H1 (cell line): ENCODE measurements at regions not wholly inside any gene's neighbourhood (a gene's known extent, or its start where the extent isn't known, plus 50 kb on each side); places are given as distances from the start of the nearest gene placed in this dataset.

Source experiments
- ATF3 ChIP-seq: IDR thresholded peaks from 2 replicates; pipeline ENCODE4 v1.6.1; 2011; ENCODE audit warnings: low read depth, mild to moderate bottlenecking, low read length; ENCODE audit not compliant: insufficient read depth
- BCL11A ChIP-seq, 2 experiments: IDR thresholded peaks; one replicate each; pipeline ENCODE4 v1.6.1; 2011; ENCODE audit warnings: low read depth in 2 of 2, low read length in 2 of 2, mild to moderate bottlenecking in 2 of 2
- CREB1 ChIP-seq: IDR thresholded peaks from 2 replicates; pipeline ENCODE4 v1.6.1; 2012; ENCODE audit warnings: inconsistent platforms
- CTCF ChIP-seq, 3 experiments: IDR thresholded peaks; 1 replicate in 2 of 3; 2 replicates in 1 of 3; pipeline versions ENCODE4 v1.5.1 to v1.6.1; 2011; ENCODE audit warnings: low read length in 3 of 3, mild to moderate bottlenecking in 3 of 3, inconsistent platforms in 2 of 3, low read depth in 1 of 3, moderate library complexity in 1 of 3; ENCODE audit not compliant: insufficient read depth in 1 of 3; ENCODE audit errors: control extremely low read depth in 1 of 3
- EP300 ChIP-seq, 2 experiments: IDR thresholded peaks; 1 replicate in 1 of 2; 2 replicates in 1 of 2; pipeline ENCODE4 v1.6.1; 2011 to 2012; ENCODE audit warnings: low read depth in 2 of 2, low read length in 2 of 2, mild to moderate bottlenecking in 2 of 2, borderline replicate concordance in 1 of 2, inconsistent platforms in 1 of 2, moderate library complexity in 1 of 2
- MAX ChIP-seq: IDR thresholded peaks from 2 replicates; pipeline ENCODE4 v1.6.1; 2012; ENCODE audit warnings: inconsistent platforms
- POLR2AphosphoS5 ChIP-seq: IDR thresholded peaks from 2 replicates; pipeline ENCODE4 v1.6.1; 2011; ENCODE audit warnings: low read depth, low read length
- RAD21 ChIP-seq, 2 experiments: IDR thresholded peaks in 1 of 2; conservative IDR thresholded peaks in 1 of 2; 2 replicates each; pipeline ENCODE4 v1.6.1; 2011; ENCODE audit warnings: low read depth in 2 of 2, low read length in 2 of 2, improper control_type of control experiment in 1 of 2, inconsistent platforms in 1 of 2, mild to moderate bottlenecking in 1 of 2, moderate library complexity in 1 of 2
- SP1 ChIP-seq: IDR thresholded peaks from 2 replicates; pipeline ENCODE4 v1.6.1; 2011; ENCODE audit warnings: low read depth, low read length
- SUZ12 ChIP-seq: fragments of 200-600 bp; sonication (generic); IDR thresholded peaks from 2 replicates; pipeline ENCODE4 v1.6.1; 2012; ENCODE audit warnings: mild to moderate bottlenecking, inconsistent platforms, low read length, moderate library complexity, mixed read lengths
- TAF1 ChIP-seq: IDR thresholded peaks from 2 replicates; pipeline ENCODE4 v1.6.1; 2011; ENCODE audit warnings: mild to moderate bottlenecking, low read depth, low read length
- TCF12 ChIP-seq: IDR thresholded peaks from 2 replicates; pipeline ENCODE4 v1.6.1; 2011; ENCODE audit warnings: low read depth, mild to moderate bottlenecking, low read length

DNA sequence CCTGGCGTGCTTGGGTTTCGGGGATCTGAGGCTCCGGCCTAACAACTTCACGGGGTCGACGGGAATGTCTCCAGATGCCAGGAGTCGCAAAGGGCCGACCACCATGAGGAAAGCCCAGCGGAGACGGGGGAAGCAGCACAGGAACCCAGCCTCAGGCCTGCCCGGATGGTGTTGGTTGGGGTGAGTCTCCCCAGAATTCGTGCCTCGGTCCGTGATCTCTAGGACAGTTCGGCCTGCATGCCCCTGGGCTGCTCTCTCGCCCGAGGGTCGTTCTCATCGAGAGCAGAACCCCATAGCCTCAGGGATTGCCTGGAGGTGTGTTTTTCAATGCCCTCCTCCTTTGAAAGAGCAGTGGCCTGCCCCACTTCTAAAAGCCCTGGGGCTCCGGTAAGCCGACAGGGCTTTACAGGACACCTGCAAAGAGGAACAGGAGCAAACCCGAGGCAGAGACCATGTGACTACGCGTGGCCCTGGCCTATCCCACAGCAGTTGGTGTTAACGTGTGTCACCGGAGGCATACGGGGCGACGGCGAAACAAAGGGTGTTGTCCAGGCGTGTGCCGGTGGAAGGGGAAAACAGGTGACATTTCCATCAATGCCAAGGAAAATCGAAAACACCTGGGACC, 973.1 kb upstream of the DEFB115 start:
- TF ChIP-seq RAD21 (IDR thresholded peaks at IDR 0.05 in 1 of 2, conservative IDR thresholded peaks at IDR 0.05 in 1 of 2; ENCODE audit: low read depth in 2 of 2, low read length in 2 of 2) (no peak), SUZ12 (no peak), BCL11A (IDR thresholded peaks at IDR 0.05; ENCODE audit: low read depth in 2 of 2, low read length in 2 of 2) (no peak), SP1 (no peak), CTCF (IDR thresholded peaks at IDR 0.05; ENCODE audit: control extremely low read depth in 1 of 3, insufficient read depth in 1 of 3, low read depth in 1 of 3, low read length in 3 of 3) (no peak), POLR2AphosphoS5 (no peak), TCF12 (no peak), ATF3 (no peak), TAF1 (no peak), MAX (no peak), CREB1 (no peak), EP300 (IDR thresholded peaks at IDR 0.05; ENCODE audit: borderline replicate concordance in 1 of 2, low read depth in 2 of 2, low read length in 2 of 2) (no peak)
